IMR-90 (cell line): ENCODE measurements at regions not wholly inside any gene's neighbourhood (a gene's known extent, or its start where the extent isn't known, plus 50 kb on each side); places are given as distances from the start of the nearest gene placed in this dataset.

Experiments used
- ATAC-seq: fragments of 200-7000 bp; cut with Tn5 transposase; 2 replicates; pipeline ENCODE4 v1.9.1; 2020; ENCODE audit warnings: low read depth, mild to moderate bottlenecking, moderate library complexity
- BruUV-seq: library from RNA; stranded (reverse); fragments of 400-500 nt; replicated peaks from 2 replicates; lab custom pipeline; 2021; lab: Mats Ljungman, UMichigan
- CTCF ChIA-PET: fragments of 300-600 bp; formaldehyde crosslinking; extraction: SDS; loops from one replicate; lab custom pipeline; 2021; ENCODE audit warnings: antibody characterized with exemption; lab: Yijun Ruan, JAX
- POLR2A ChIA-PET: fragments of 300-600 bp; sonication (Branson Sonifier 250); formaldehyde crosslinking; loops from one replicate; lab custom pipeline; 2022; ENCODE audit warnings: antibody characterized with exemption; ENCODE audit not compliant: unreplicated experiment; lab: Charles Lee
- DNase-seq: peaks from one replicate; pipeline ENCODE4 v3.0.0; 2013
- H2AFZ ChIP-seq: replicated peaks from 2 replicates; pipeline ENCODE3; 2013; ENCODE audit warnings: low read length, mild to moderate bottlenecking; ENCODE audit not compliant: poor library complexity
- H2AK5ac ChIP-seq: 2 replicates; pipeline ENCODE4 v1.6.1; 2013; ENCODE audit warnings: low read depth, low read length, inconsistent platforms
- H2AK9ac ChIP-seq: replicated peaks from 2 replicates; pipeline ENCODE3; 2013; ENCODE audit warnings: mild to moderate bottlenecking, low read depth, low read length, moderate library complexity; ENCODE audit not compliant: poor library complexity
- H2BK120ac ChIP-seq: 2 replicates; pipeline ENCODE4 v1.6.1; 2013; ENCODE audit warnings: low read depth, low read length, inconsistent platforms
- H2BK15ac ChIP-seq: 3 replicates; pipeline ENCODE4 v1.6.1; 2013; ENCODE audit warnings: low read depth, low read length, inconsistent platforms
- H2BK20ac ChIP-seq: 2 replicates; pipeline ENCODE4 v1.6.1; 2013; ENCODE audit warnings: low read depth, mild to moderate bottlenecking, inconsistent platforms, low read length, moderate library complexity
- H2BK5ac ChIP-seq: 2 replicates; pipeline ENCODE4 v1.6.1; 2013; ENCODE audit warnings: mild to moderate bottlenecking, low read depth, low read length, inconsistent platforms; ENCODE audit not compliant: poor library complexity, severe bottlenecking
- H3K14ac ChIP-seq: replicated peaks from 2 replicates; pipeline ENCODE4 v1.6.1; 2013; ENCODE audit warnings: low read depth, low read length, inconsistent platforms
- H3K18ac ChIP-seq: 2 replicates; pipeline ENCODE4 v1.6.1; 2013; ENCODE audit warnings: low read depth, low read length, control low read depth
- H3K23ac ChIP-seq: 2 replicates; pipeline ENCODE4 v1.6.1; 2013; ENCODE audit warnings: low read depth, low read length, inconsistent platforms
- H3K27ac ChIP-seq: 2 replicates; pipeline ENCODE4 v1.5.1; 2013; ENCODE audit warnings: mild to moderate bottlenecking, control low read depth, low read length; ENCODE audit not compliant: insufficient read depth
- H3K27me3 ChIP-seq: 2 replicates; pipeline ENCODE4 v1.6.1; 2013; ENCODE audit warnings: low read length; ENCODE audit not compliant: control insufficient read depth, insufficient read depth
- H3K36me3 ChIP-seq: 2 replicates; pipeline ENCODE4 v1.6.1; 2013; ENCODE audit warnings: low read length, mixed read lengths; ENCODE audit not compliant: control insufficient read depth, insufficient read depth
- H3K4ac ChIP-seq: 2 replicates; pipeline ENCODE4 v1.6.1; 2013; ENCODE audit warnings: low read depth, low read length, inconsistent platforms
- H3K4me1 ChIP-seq: 2 replicates; pipeline ENCODE4 v1.6.1; 2013; ENCODE audit warnings: low read length, mixed read lengths; ENCODE audit not compliant: control insufficient read depth, insufficient read depth
- H3K4me2 ChIP-seq: 2 replicates; pipeline ENCODE4 v1.6.1; 2013; ENCODE audit warnings: low read depth, mild to moderate bottlenecking, control low read depth, low read length, moderate library complexity
- H3K4me3 ChIP-seq: 2 replicates; pipeline ENCODE4 v1.5.1; 2013; ENCODE audit warnings: low read depth, mild to moderate bottlenecking, control low read depth, low read length, moderate library complexity; ENCODE audit not compliant: insufficient read depth
- H3K56ac ChIP-seq: 2 replicates; pipeline ENCODE4 v1.6.1; 2013; ENCODE audit warnings: low read length, inconsistent platforms; ENCODE audit not compliant: insufficient read depth; ENCODE audit errors: extremely low read depth
- H3K79me1 ChIP-seq, 2 experiments: 2 replicates each; pipeline ENCODE4 v1.6.1; 2013; ENCODE audit warnings: low read length in 2 of 2, inconsistent platforms in 1 of 2, low read depth in 1 of 2
- H3K9ac ChIP-seq: 2 replicates; pipeline ENCODE4 v1.6.1; 2013; ENCODE audit warnings: low read depth, low read length, control low read depth
- H3K9me1 ChIP-seq: 2 replicates; pipeline ENCODE4 v1.6.1; 2013; ENCODE audit warnings: low read length, inconsistent platforms; ENCODE audit not compliant: insufficient read depth
- H3K9me3 ChIP-seq: 2 replicates; pipeline ENCODE4 v1.6.1; 2013; ENCODE audit warnings: low read length; ENCODE audit not compliant: control insufficient read depth, insufficient read depth
- H4K20me1 ChIP-seq: 2 replicates; pipeline ENCODE4 v1.6.1; 2013; ENCODE audit warnings: low read length, inconsistent platforms; ENCODE audit not compliant: insufficient read depth
- H4K5ac ChIP-seq: 2 replicates; pipeline ENCODE4 v1.6.1; 2013; ENCODE audit warnings: mild to moderate bottlenecking, low read depth, low read length, control low read depth
- H4K8ac ChIP-seq, 2 experiments: 2 replicates each; pipeline ENCODE4 v1.6.1; 2013; ENCODE audit warnings: low read depth in 2 of 2, low read length in 2 of 2, control low read depth in 1 of 2, inconsistent platforms in 1 of 2
- H4K91ac ChIP-seq: 2 replicates; pipeline ENCODE4 v1.6.1; 2013; ENCODE audit warnings: low read depth, low read length, inconsistent platforms; ENCODE audit not compliant: insufficient read depth
- BHLHE40 ChIP-seq: fragments of 150-350 bp; IDR thresholded peaks from 2 replicates; pipeline ENCODE4 v1.6.1; 2016; ENCODE audit warnings: mild to moderate bottlenecking, low read depth, low read length
- MXI1 ChIP-seq: IDR thresholded peaks from 2 replicates; pipeline ENCODE4 v1.6.1; 2012; ENCODE audit warnings: low read depth, mild to moderate bottlenecking, low read length, moderate library complexity, borderline replicate concordance
- NFE2L2 ChIP-seq: fragments of 150-350 bp; IDR thresholded peaks from 2 replicates; pipeline ENCODE4 v1.6.1; 2016; ENCODE audit warnings: low read depth, mild to moderate bottlenecking, low read length
- RAD21 ChIP-seq: IDR thresholded peaks from 2 replicates; pipeline ENCODE4 v1.6.1; 2012; ENCODE audit warnings: low read length, improper control_type of control experiment
- RCOR1 ChIP-seq: IDR thresholded peaks from 2 replicates; pipeline ENCODE4 v1.6.1; 2012; ENCODE audit warnings: mild to moderate bottlenecking, low read length, improper control_type of control experiment; ENCODE audit not compliant: insufficient replicate concordance
- RFX5 ChIP-seq: IDR thresholded peaks from 2 replicates; pipeline ENCODE4 v1.8.0; 2012; ENCODE audit warnings: low read depth, mild to moderate bottlenecking, low read length, moderate library complexity
- SMC3 ChIP-seq: fragments of 150-350 bp; IDR thresholded peaks from 2 replicates; pipeline ENCODE4 v1.6.1; 2016; ENCODE audit warnings: low read depth, mild to moderate bottlenecking, antibody characterized with exemption, low read length, moderate library complexity
- WGBS, 2 experiments: methylation state at CpG; one replicate each; pipeline versions ENCODE4 v1.1.5 to v1.1.7; 2013; ENCODE audit warnings: missing lambda C conversion rate in 2 of 2; ENCODE audit not compliant: insufficient read length in 1 of 2; ENCODE audit errors: extremely low coverage in 2 of 2; 5-methylcytosine and 5-hydroxymethylcytosine counted together
- dilution Hi-C: fragments of 300-500 bp; cut with HindIII; formaldehyde crosslinking; loops from one replicate; pipeline ENCODE4 v1.14.3; 2018; ENCODE audit warnings: low sequenced_read_pairs; ENCODE audit not compliant: unreplicated experiment
- in situ Hi-C: fragments of 300-500 bp; cut with MboI; formaldehyde crosslinking; loops from 3 replicates; pipeline ENCODE4 v1.14.3; 2019; ENCODE audit warnings: low sequenced_read_pairs, inconsistent platforms, mixed read lengths
- intact Hi-C: fragments of 100-400 bp; cut with micrococcal nuclease; formaldehyde crosslinking; loops from 2 replicates; pipeline ENCODE4 v1.10.0; 2022
- TF ChIP-seq, protein P1 (sequence below): conservative IDR thresholded peaks from 2 replicates; pipeline ENCODE4 v1.5.1; 2012; ENCODE audit warnings: mild to moderate bottlenecking, low read depth, low read length, improper control_type of control experiment
- TF ChIP-seq, protein P2 (sequence below): fragments of 150-350 bp; IDR thresholded peaks from 2 replicates; pipeline ENCODE4 v1.6.1; 2017; ENCODE audit warnings: mild to moderate bottlenecking, antibody characterized with exemption, low read length, low read depth
- TF ChIP-seq, protein P3 (sequence below): fragments of 150-350 bp; IDR thresholded peaks from 2 replicates; pipeline ENCODE4 v1.6.1; 2016; ENCODE audit warnings: low read depth, mild to moderate bottlenecking, low read length, moderate library complexity, borderline replicate concordance

DNA sequence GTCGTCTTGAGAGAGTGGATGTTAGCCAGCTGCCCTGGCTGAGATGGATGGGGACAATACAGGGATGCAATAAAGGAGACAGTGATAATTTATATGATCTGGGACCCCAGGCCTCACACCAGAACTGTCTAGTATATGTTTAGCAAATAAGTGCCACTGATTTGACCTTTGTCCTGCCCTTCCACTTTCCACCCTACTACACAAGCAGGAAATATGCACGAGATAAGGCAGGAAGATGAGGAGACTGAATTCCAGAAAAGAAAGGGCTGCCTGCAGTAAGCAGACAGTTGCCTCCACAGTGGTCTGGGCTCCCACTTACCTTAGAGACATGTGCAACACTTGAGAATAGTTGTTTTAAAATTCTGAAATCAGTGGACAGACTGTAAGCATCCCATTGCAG is 80.2 kb upstream of the ZNF91 start:
- ChIA-PET CTCF (no interaction called here), POLR2A (no interaction called here)
- Histone ChIP-seq H3K79me1 (no peaks in the 10 kb centered on the region), H2BK5ac (no peak overlapping the region), H4K8ac (no peak overlapping the region), H3K4ac (no peak overlapping the region), H3K27me3 (no peaks in the 10 kb centered on the region), H4K91ac (no peak overlapping the region), H3K23ac (no peak overlapping the region), H4K20me1 (no peaks in the 10 kb centered on the region), H3K4me3 (no peak overlapping the region), H3K27ac (no peak overlapping the region), H3K14ac (no peak overlapping the region), H2BK120ac (no peak overlapping the region), H4K5ac (no peak overlapping the region), H3K18ac (no peak overlapping the region), H2AK9ac (no peak overlapping the region), H3K4me1 (no peaks in the 10 kb centered on the region), H3K4me2 (no peak overlapping the region), H2BK15ac (no peak overlapping the region), H3K9me1 (no peaks in the 10 kb centered on the region), H2BK20ac (no peak overlapping the region), H3K9me3 (peaks cover 10% of the 10 kb centered on the region), H3K56ac (no peak overlapping the region), H3K36me3 (no peaks in the 10 kb centered on the region), H3K9ac (no peak overlapping the region), H2AK5ac (no peak overlapping the region), H2AFZ (no peak overlapping the region)
- dilution Hi-C loops = no loop called here
- ATAC-seq = no peak
- DNase-seq = no peak
- no CpG with 5 or more reads among the region's 2 CpGs for WGBS, 2 experiments
- TF ChIP-seq RFX5 (no peak), MXI1 (no peak), RCOR1 (no peak), SMC3 (no peak), NFE2L2 (no peak), RAD21 (no peak), BHLHE40 (no peak)
- TF ChIP-seq, protein P1, sequence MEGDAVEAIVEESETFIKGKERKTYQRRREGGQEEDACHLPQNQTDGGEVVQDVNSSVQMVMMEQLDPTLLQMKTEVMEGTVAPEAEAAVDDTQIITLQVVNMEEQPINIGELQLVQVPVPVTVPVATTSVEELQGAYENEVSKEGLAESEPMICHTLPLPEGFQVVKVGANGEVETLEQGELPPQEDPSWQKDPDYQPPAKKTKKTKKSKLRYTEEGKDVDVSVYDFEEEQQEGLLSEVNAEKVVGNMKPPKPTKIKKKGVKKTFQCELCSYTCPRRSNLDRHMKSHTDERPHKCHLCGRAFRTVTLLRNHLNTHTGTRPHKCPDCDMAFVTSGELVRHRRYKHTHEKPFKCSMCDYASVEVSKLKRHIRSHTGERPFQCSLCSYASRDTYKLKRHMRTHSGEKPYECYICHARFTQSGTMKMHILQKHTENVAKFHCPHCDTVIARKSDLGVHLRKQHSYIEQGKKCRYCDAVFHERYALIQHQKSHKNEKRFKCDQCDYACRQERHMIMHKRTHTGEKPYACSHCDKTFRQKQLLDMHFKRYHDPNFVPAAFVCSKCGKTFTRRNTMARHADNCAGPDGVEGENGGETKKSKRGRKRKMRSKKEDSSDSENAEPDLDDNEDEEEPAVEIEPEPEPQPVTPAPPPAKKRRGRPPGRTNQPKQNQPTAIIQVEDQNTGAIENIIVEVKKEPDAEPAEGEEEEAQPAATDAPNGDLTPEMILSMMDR = no peak
- TF ChIP-seq, protein P2, sequence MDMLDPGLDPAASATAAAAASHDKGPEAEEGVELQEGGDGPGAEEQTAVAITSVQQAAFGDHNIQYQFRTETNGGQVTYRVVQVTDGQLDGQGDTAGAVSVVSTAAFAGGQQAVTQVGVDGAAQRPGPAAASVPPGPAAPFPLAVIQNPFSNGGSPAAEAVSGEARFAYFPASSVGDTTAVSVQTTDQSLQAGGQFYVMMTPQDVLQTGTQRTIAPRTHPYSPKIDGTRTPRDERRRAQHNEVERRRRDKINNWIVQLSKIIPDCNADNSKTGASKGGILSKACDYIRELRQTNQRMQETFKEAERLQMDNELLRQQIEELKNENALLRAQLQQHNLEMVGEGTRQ = no peak
- TF ChIP-seq, protein P3, sequence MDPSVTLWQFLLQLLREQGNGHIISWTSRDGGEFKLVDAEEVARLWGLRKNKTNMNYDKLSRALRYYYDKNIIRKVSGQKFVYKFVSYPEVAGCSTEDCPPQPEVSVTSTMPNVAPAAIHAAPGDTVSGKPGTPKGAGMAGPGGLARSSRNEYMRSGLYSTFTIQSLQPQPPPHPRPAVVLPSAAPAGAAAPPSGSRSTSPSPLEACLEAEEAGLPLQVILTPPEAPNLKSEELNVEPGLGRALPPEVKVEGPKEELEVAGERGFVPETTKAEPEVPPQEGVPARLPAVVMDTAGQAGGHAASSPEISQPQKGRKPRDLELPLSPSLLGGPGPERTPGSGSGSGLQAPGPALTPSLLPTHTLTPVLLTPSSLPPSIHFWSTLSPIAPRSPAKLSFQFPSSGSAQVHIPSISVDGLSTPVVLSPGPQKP = no peak
- no TSS peak for BruUV-seq
- intact Hi-C loops = no loop called here
- in situ Hi-C loops = no loop called here
